NT2/D1 (cell line): ENCODE measurements at regions not wholly inside any gene's neighbourhood (a gene's known extent, or its start where the extent isn't known, plus 50 kb on each side); places are given as distances from the start of the nearest gene placed in this dataset.

ENCODE experiments used
- SUZ12 ChIP-seq: IDR thresholded peaks from 2 replicates; pipeline ENCODE4 v1.6.1; 2011; ENCODE audit not compliant: insufficient read length, insufficient read depth; ENCODE audit errors: extremely low read depth
- YY1 ChIP-seq: IDR thresholded peaks from 2 replicates; pipeline ENCODE4 v1.6.1; 2011; ENCODE audit not compliant: insufficient read length, insufficient read depth

DNA sequence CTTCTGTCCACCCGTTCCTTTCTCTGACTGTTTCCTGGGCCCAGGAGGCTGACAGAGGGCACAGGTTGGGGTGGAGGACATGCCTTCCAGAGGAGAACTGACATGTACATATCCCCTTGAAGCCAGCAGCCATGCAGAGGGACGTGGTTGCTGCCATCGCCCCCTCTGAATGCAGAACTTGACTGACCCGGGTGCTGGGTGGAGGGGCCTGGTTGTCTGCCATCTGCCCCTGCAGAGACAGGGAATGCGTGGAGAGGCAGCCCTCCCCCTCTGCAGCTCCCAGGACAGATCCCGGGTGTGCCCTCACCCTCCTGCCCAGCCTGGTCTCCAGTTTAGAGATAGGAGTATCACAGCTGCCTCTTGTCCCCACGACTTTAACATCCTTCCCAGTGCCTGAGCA lies 383.0 kb upstream of the B3GAT1 start:
- TF ChIP-seq YY1 (no peak), SUZ12 (no peak)
